Ishikawa (cell line): ENCODE measurements at regions not wholly inside any gene's neighbourhood (a gene's known extent, or its start where the extent isn't known, plus 50 kb on each side); places are given as distances from the start of the nearest gene placed in this dataset.

ENCODE experiments used
- CEBPB ChIP-seq: IDR thresholded peaks from 2 replicates; pipeline ENCODE4 v1.6.1; 2012
- CREB1 ChIP-seq: IDR thresholded peaks from 2 replicates; pipeline ENCODE4 v1.6.1; 2012; ENCODE audit warnings: low read depth
- EGR1 ChIP-seq: IDR thresholded peaks from 2 replicates; pipeline ENCODE4 v1.6.1; 2012
- EP300 ChIP-seq: IDR thresholded peaks from 2 replicates; pipeline ENCODE4 v1.6.1; 2012; ENCODE audit warnings: borderline replicate concordance
- FOXM1 ChIP-seq: IDR thresholded peaks from 2 replicates; pipeline ENCODE4 v1.6.1; 2012; ENCODE audit warnings: low read depth, borderline replicate concordance
- MAX ChIP-seq: IDR thresholded peaks from 2 replicates; pipeline ENCODE4 v1.6.1; 2012
- NFIC ChIP-seq: IDR thresholded peaks from 2 replicates; pipeline ENCODE4 v1.6.1; 2012
- RAD21 ChIP-seq: IDR thresholded peaks from 2 replicates; pipeline ENCODE4 v1.6.1; 2012; ENCODE audit warnings: low read depth
- TAF1 ChIP-seq: IDR thresholded peaks from 2 replicates; pipeline ENCODE4 v1.6.1; 2012; ENCODE audit warnings: low read depth, mild to moderate bottlenecking
- TCF12 ChIP-seq: IDR thresholded peaks from 2 replicates; pipeline ENCODE4 v1.6.1; 2012; ENCODE audit warnings: low read depth
- TEAD4 ChIP-seq: IDR thresholded peaks from 2 replicates; pipeline ENCODE4 v1.6.1; 2012
- YY1 ChIP-seq: IDR thresholded peaks from 2 replicates; pipeline ENCODE4 v1.6.1; 2012; ENCODE audit warnings: low read depth
- ZBTB7A ChIP-seq: IDR thresholded peaks from 2 replicates; pipeline ENCODE4 v1.6.1; 2012; ENCODE audit warnings: low read depth
- TF ChIP-seq, protein P1 (sequence below): IDR thresholded peaks from 2 replicates; pipeline ENCODE4 v1.6.1; 2012; ENCODE audit warnings: low read depth, mild to moderate bottlenecking
- TF ChIP-seq, protein P2 (sequence below): IDR thresholded peaks from 2 replicates; pipeline ENCODE4 v1.6.1; 2012

DNA sequence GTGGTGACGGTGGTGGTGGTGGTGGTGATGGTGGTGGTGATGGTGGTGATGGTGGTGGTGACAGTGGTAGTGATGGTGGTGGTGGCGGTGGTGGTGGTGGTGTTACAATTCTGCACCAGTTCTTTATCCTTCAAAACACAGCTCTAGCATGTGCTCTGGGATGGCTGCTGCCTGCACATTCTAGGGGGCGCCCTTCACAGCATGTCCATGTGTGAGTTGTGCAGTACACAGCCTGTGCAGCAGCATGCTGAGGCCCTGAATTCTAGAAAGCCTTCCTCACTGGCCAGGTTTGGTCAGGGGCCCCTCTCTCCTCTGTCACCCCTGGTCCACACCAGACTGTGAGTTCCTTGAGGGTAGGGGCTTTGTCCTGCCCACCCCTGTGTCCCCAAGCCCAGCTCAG is 67.7 kb downstream of the MATN1 start:
- no peak for TF ChIP-seq FOXM1
- TF ChIP-seq EGR1: no peak
- TF ChIP-seq, protein P1, sequence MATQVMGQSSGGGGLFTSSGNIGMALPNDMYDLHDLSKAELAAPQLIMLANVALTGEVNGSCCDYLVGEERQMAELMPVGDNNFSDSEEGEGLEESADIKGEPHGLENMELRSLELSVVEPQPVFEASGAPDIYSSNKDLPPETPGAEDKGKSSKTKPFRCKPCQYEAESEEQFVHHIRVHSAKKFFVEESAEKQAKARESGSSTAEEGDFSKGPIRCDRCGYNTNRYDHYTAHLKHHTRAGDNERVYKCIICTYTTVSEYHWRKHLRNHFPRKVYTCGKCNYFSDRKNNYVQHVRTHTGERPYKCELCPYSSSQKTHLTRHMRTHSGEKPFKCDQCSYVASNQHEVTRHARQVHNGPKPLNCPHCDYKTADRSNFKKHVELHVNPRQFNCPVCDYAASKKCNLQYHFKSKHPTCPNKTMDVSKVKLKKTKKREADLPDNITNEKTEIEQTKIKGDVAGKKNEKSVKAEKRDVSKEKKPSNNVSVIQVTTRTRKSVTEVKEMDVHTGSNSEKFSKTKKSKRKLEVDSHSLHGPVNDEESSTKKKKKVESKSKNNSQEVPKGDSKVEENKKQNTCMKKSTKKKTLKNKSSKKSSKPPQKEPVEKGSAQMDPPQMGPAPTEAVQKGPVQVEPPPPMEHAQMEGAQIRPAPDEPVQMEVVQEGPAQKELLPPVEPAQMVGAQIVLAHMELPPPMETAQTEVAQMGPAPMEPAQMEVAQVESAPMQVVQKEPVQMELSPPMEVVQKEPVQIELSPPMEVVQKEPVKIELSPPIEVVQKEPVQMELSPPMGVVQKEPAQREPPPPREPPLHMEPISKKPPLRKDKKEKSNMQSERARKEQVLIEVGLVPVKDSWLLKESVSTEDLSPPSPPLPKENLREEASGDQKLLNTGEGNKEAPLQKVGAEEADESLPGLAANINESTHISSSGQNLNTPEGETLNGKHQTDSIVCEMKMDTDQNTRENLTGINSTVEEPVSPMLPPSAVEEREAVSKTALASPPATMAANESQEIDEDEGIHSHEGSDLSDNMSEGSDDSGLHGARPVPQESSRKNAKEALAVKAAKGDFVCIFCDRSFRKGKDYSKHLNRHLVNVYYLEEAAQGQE: no peak
- no peak for TF ChIP-seq NFIC
- TF ChIP-seq RAD21: no peak
- TF ChIP-seq ZBTB7A: no peak
- TF ChIP-seq CREB1: no peak
- TF ChIP-seq MAX: no peak
- no peak for TF ChIP-seq YY1

DNA sequence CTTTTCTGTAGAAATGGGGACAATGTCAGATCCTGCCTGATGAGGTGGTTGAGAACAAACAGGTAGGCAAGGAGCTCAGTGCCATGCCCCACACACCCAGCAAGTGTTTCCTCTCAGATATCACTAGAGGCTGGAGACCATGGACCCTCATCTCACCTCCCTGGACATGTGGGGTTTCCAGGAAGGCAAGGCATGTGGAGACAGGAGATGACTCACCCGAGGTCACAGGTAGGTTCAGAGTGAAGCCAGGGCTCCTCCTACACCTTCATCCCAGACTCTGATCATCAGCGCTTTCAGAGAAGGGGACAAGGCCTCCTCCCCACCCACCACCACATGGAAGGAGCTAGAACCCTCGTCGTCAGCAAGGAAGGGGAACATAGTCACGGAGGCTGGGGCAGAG is 69.2 kb downstream of the MATN1 start:
- no peak for TF ChIP-seq EP300
- TF ChIP-seq EGR1: no peak
- TF ChIP-seq YY1: no peak
- no peak for TF ChIP-seq ZBTB7A
- TF ChIP-seq NFIC: no peak
- TF ChIP-seq TEAD4: no peak
- no peak for TF ChIP-seq TCF12
- TF ChIP-seq, protein P2, sequence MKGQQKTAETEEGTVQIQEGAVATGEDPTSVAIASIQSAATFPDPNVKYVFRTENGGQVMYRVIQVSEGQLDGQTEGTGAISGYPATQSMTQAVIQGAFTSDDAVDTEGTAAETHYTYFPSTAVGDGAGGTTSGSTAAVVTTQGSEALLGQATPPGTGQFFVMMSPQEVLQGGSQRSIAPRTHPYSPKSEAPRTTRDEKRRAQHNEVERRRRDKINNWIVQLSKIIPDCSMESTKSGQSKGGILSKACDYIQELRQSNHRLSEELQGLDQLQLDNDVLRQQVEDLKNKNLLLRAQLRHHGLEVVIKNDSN: no peak
- TF ChIP-seq CEBPB: no peak
- TF ChIP-seq RAD21: no peak
- no peak for TF ChIP-seq MAX
- TF ChIP-seq, protein P1: no peak
- TF ChIP-seq CREB1: no peak
- TF ChIP-seq FOXM1: no peak
- no peak for TF ChIP-seq TAF1

- TF ChIP-seq, protein P1: no peak
- TF ChIP-seq FOXM1: no peak
- TF ChIP-seq TCF12: no peak
- TF ChIP-seq NFIC: no peak
- no peak for TF ChIP-seq YY1
- no peak for TF ChIP-seq EGR1
- TF ChIP-seq CREB1: no peak
- TF ChIP-seq MAX: no peak
- TF ChIP-seq CEBPB: no peak
- TF ChIP-seq EP300: no peak
- TF ChIP-seq TEAD4: no peak
- no peak for TF ChIP-seq ZBTB7A
- no peak for TF ChIP-seq RAD21
- no peak for TF ChIP-seq TAF1
- TF ChIP-seq, protein P2: no peak
These were observed 71.1 kb downstream of the MATN1 start for GRCh38 chr1:30652152-30652841.

GRCh38 chr1:30650968-30651320 is 72.4 kb downstream of the MATN1 start:
- TF ChIP-seq TEAD4: no peak
- TF ChIP-seq FOXM1: no peak
- TF ChIP-seq TCF12: no peak
- TF ChIP-seq CEBPB: no peak
